H1 (cell line): ENCODE measurements at regions not wholly inside any gene's neighbourhood (a gene's known extent, or its start where the extent isn't known, plus 50 kb on each side); places are given as distances from the start of the nearest gene placed in this dataset.

Experiments used
- CBX5 ChIP-seq: fragments of 300-800, 300-1000 bp; sonication (generic); IDR thresholded peaks from 2 replicates; pipeline ENCODE4 v1.7.1; 2016; ENCODE audit warnings: antibody characterized with exemption, low read length, low read depth
- GABPA ChIP-seq: IDR thresholded peaks from 2 replicates; pipeline ENCODE4 v1.6.1; 2011; ENCODE audit warnings: mild to moderate bottlenecking, low read length, moderate library complexity, borderline replicate concordance; ENCODE audit not compliant: insufficient read depth
- KDM5A ChIP-seq: fragments of 200-600 bp; IDR thresholded peaks from 2 replicates; pipeline ENCODE4 v1.7.1; 2012; ENCODE audit warnings: mild to moderate bottlenecking, low read length, inconsistent platforms, mixed read lengths
- MAX ChIP-seq: IDR thresholded peaks from 2 replicates; pipeline ENCODE4 v1.6.1; 2012; ENCODE audit warnings: inconsistent platforms
- POLR2AphosphoS5 ChIP-seq: IDR thresholded peaks from 2 replicates; pipeline ENCODE4 v1.6.1; 2011; ENCODE audit warnings: low read depth, low read length
- RFX5 ChIP-seq: IDR thresholded peaks from 2 replicates; pipeline ENCODE4 v1.6.1; 2011; ENCODE audit warnings: low read depth, low read length, improper control_type of control experiment, borderline replicate concordance
- TBP ChIP-seq: IDR thresholded peaks from 2 replicates; pipeline ENCODE4 v1.6.1; 2011; ENCODE audit warnings: low read depth, low read length, improper control_type of control experiment

GRCh38 chr10:31197886-31198285 is 121.1 kb upstream of the ZEB1 start (continued):
- TF ChIP-seq GABPA (no peak), KDM5A (no peak), MAX (no peak), POLR2AphosphoS5 (no peak), CBX5 (no peak), TBP (no peak), RFX5 (no peak)
